B cell (primary cell): ENCODE measurements at regions not wholly inside any gene's neighbourhood (a gene's known extent, or its start where the extent isn't known, plus 50 kb on each side); places are given as distances from the start of the nearest gene placed in this dataset.

Experiments used
- ATAC-seq: fragments of 200-7000 bp; cut with Tn5 transposase; one replicate; pipeline ENCODE4 v1.10.0; 2021; ENCODE audit warnings: low read depth, mild to moderate bottlenecking, moderate number of reproducible peaks, moderate library complexity
- CTCF ChIA-PET: fragments of 350-600 bp; sonication (Branson Sonifier 250); formaldehyde crosslinking; loops from one replicate; lab custom pipeline; 2021; ENCODE audit warnings: antibody characterized with exemption, inconsistent platforms; lab: Charles Lee
- POLR2A ChIA-PET: fragments of 350-600 bp; sonication (Branson Sonifier 250); formaldehyde crosslinking; loops from one replicate; lab custom pipeline; 2021; ENCODE audit warnings: antibody characterized with exemption; lab: Charles Lee
- DNase-seq: peaks from one replicate; pipeline ENCODE4 v3.0.0; 2013
- H2AFZ ChIP-seq: 2 replicates; pipeline ENCODE4 v1.6.1; 2012; ENCODE audit warnings: mild to moderate bottlenecking, low read depth, low read length; ENCODE audit not compliant: insufficient read depth, poor library complexity, severe bottlenecking
- H3K27ac ChIP-seq, 2 donors: 1 replicate in 1 of 2; 2 replicates in 1 of 2; pipeline ENCODE4 v1.5.1; 2012 to 2013; ENCODE audit warnings: low read length in 2 of 2, mild to moderate bottlenecking in 2 of 2, moderate library complexity in 1 of 2
- H3K27me3 ChIP-seq, 4 experiments: fragments of 200-600 bp in 1 of 4; sonication (generic) in 1 of 4; replicated peaks in 1 of 4; 1 replicate in 2 of 4; 2 replicates in 2 of 4; pipeline versions ENCODE4 v1.6.1 to v1.7.0; 2013 to 2016; ENCODE audit warnings: low read length in 3 of 4, mild to moderate bottlenecking in 2 of 4, mixed read lengths in 1 of 4, moderate library complexity in 1 of 4; ENCODE audit not compliant: insufficient read depth in 4 of 4, control insufficient read depth in 3 of 4; ENCODE audit errors: control extremely low read depth in 1 of 4
- H3K36me3 ChIP-seq, 2 experiments: replicated peaks in 1 of 2; 1 replicate in 1 of 2; 2 replicates in 1 of 2; pipeline versions ENCODE4 v1.6.1 to v1.7.1; 2013; ENCODE audit warnings: low read length in 1 of 2; ENCODE audit not compliant: insufficient read depth in 2 of 2, control insufficient read depth in 1 of 2; ENCODE audit errors: control extremely low read depth in 1 of 2, extremely low read depth in 1 of 2
- H3K4me1 ChIP-seq, 2 donors: fragments of 200-600 bp in 1 of 2; sonication (generic) in 1 of 2; 1 replicate in 1 of 2; 2 replicates in 1 of 2; pipeline versions ENCODE4 v1.5.1 to v1.6.1; 2013 to 2017; ENCODE audit warnings: low read length in 2 of 2; ENCODE audit not compliant: control insufficient read depth in 2 of 2, insufficient read depth in 2 of 2
- H3K4me2 ChIP-seq: replicated peaks from 2 replicates; pipeline ENCODE3; 2012; ENCODE audit warnings: mild to moderate bottlenecking, low read depth, low read length; ENCODE audit not compliant: poor library complexity, severe bottlenecking
- H3K4me3 ChIP-seq, 5 experiments: fragments of 200-600 bp in 1 of 5; sonication (generic) in 1 of 5; 1 replicate in 3 of 5; 2 replicates in 2 of 5; pipeline versions ENCODE4 v1.5.1 to v1.7.0; 2011 to 2016; ENCODE audit warnings: low read length in 4 of 5, mild to moderate bottlenecking in 4 of 5, low read depth in 2 of 5, control low read depth in 1 of 5, moderate library complexity in 1 of 5; ENCODE audit not compliant: insufficient read depth in 1 of 5; ENCODE audit errors: control extremely low read depth in 1 of 5, extremely low read depth in 1 of 5
- H3K79me2 ChIP-seq: fragments of 200-600 bp; sonication (generic); one replicate; pipeline ENCODE4 v1.6.0; 2016; ENCODE audit warnings: low read length; ENCODE audit not compliant: control insufficient read depth, insufficient read depth
- H3K9ac ChIP-seq: fragments of 200-600 bp; sonication (generic); 2 replicates; pipeline ENCODE4 v1.6.1; 2017; ENCODE audit warnings: mild to moderate bottlenecking, low read length, moderate library complexity
- H3K9me3 ChIP-seq, 3 donors: one replicate each; pipeline versions ENCODE4 v1.6.1 to v1.7.1; 2013; ENCODE audit warnings: low read length in 2 of 3; ENCODE audit not compliant: control insufficient read depth in 2 of 3, insufficient read depth in 1 of 3; ENCODE audit errors: control extremely low read depth in 1 of 3
- H4K20me1 ChIP-seq: 2 replicates; pipeline ENCODE4 v1.6.0; 2012; ENCODE audit warnings: mild to moderate bottlenecking, low read length; ENCODE audit not compliant: insufficient read depth, control insufficient read depth, poor library complexity, severe bottlenecking
- H3K27ac Mint-ChIP-seq: one replicate; pipeline ENCODE4 v1.8.0; 2021; ENCODE audit warnings: mixed read lengths
- H3K27me3 Mint-ChIP-seq: one replicate; pipeline ENCODE4 v1.8.0; 2021; ENCODE audit warnings: mixed read lengths
- H3K4me1 Mint-ChIP-seq: one replicate; pipeline ENCODE4 v1.8.0; 2021; ENCODE audit warnings: mixed read lengths
- H3K4me3 Mint-ChIP-seq: one replicate; pipeline ENCODE4 v1.8.0; 2021; ENCODE audit warnings: mixed read lengths
- H3K9me3 Mint-ChIP-seq: one replicate; pipeline ENCODE4 v1.8.0; 2022; ENCODE audit warnings: mixed read lengths; ENCODE audit not compliant: insufficient read depth
- CTCF ChIP-seq: fragments of 200-600 bp; IDR thresholded peaks from one replicate; pipeline ENCODE4 v1.8.0; 2022; ENCODE audit warnings: antibody characterized with exemption, mild to moderate bottlenecking
- EZH2 ChIP-seq: IDR thresholded peaks from 2 replicates; pipeline ENCODE4 v1.6.1; 2012; ENCODE audit warnings: borderline replicate concordance, low read depth, mild to moderate bottlenecking, moderate library complexity, low read length; ENCODE audit not compliant: insufficient read depth, poor library complexity, severe bottlenecking
- WGBS: methylation state at CpG from one replicate; pipeline ENCODE4 v1.1.5; 2013; ENCODE audit warnings: missing lambda C conversion rate; ENCODE audit not compliant: insufficient coverage; 5-methylcytosine and 5-hydroxymethylcytosine counted together
- intact Hi-C: fragments of 100-400 bp; cut with micrococcal nuclease; formaldehyde crosslinking; loops from one replicate; pipeline ENCODE4 v1.10.0; 2022

GRCh38 chr1:232534552-232535517 is 95.1 kb downstream of the SIPA1L2 start:
- Mint-ChIP-seq H3K9me3 (no peaks in the 10 kb centered on the region), H3K4me3 (no peak overlapping the region), H3K4me1 (no peaks in the 10 kb centered on the region), H3K27me3 (peaks cover 9% of the 10 kb centered on the region), H3K27ac (no peak overlapping the region)
- Histone ChIP-seq H3K79me2 (no peaks in the 10 kb centered on the region), H4K20me1 (no peaks in the 10 kb centered on the region), H3K4me1 (no peaks in the 10 kb centered on the region), H2AFZ (no peak overlapping the region), H3K9ac (no peak overlapping the region), H3K27me3 (no peaks in the 10 kb centered on the region), H3K27ac (no peak overlapping the region), H3K4me2 (no peak overlapping the region), H3K9me3 (no peaks in the 10 kb centered on the region), H3K4me3 (no peak overlapping the region), H3K36me3 (no peaks in the 10 kb centered on the region)
- POLR2A ChIA-PET = no interaction called here
- TF ChIP-seq EZH2 = no peak
- no peak for TF ChIP-seq CTCF
- DNase-seq (no peak), ATAC-seq (no peak)
- WGBS = 80% methylated on average over 3 of the region's 10 CpGs
- intact Hi-C loops = no loop called here
- CTCF ChIA-PET = interaction anchor here (0.6 kb wide), 1 partner anchor 22 kb away, joined by 3 read pairs; no protein-coding TSS in a partner anchor

GRCh38 chr1:232533328-232533727 is 96.6 kb downstream of the SIPA1L2 start:
- H3K9ac ChIP-seq = no peak overlapping the region
- WGBS = no CpG with 5 or more reads among the region's 1 CpG

More at GRCh38 chr1:232533328-232533727, 96.6 kb downstream of the SIPA1L2 start:
- Mint-ChIP-seq H3K9me3 (no peaks in the 10 kb centered on the region), H3K27me3 (peaks cover 9% of the 10 kb centered on the region), H3K4me3 (no peak overlapping the region), H3K4me1 (no peaks in the 10 kb centered on the region), H3K27ac (no peak overlapping the region)
- no peaks in the 10 kb centered on the region for H3K36me3 ChIP-seq
- no peak overlapping the region for H3K27ac ChIP-seq
- H3K9me3 ChIP-seq = no peaks in the 10 kb centered on the region
- ATAC-seq (no peak), DNase-seq (no peak)
- H4K20me1 ChIP-seq = no peaks in the 10 kb centered on the region
- H3K79me2 ChIP-seq = no peaks in the 10 kb centered on the region
- H3K4me3 ChIP-seq = no peak overlapping the region
- TF ChIP-seq EZH2 = no peak
- TF ChIP-seq CTCF = no peak
- no peaks in the 10 kb centered on the region for H3K4me1 ChIP-seq
- ChIA-PET POLR2A (no interaction called here), CTCF (no interaction called here)
- no peak overlapping the region for H3K4me2 ChIP-seq
- H2AFZ ChIP-seq = no peak overlapping the region
- intact Hi-C loops = no loop called here
- H3K27me3 ChIP-seq = no peaks in the 10 kb centered on the region
